ENCODE measurements at regions not wholly inside any gene's neighbourhood (a gene's known extent, or its start where the extent isn't known, plus 50 kb on each side); places are given as distances from the start of the nearest gene placed in this dataset.

- DNase-seq (ENCODE audit: insufficient read length, low spot score) = no peak
- FAIRE-seq = no peak
Observed at GRCh38 chr2:2392332-2392731, 61.3 kb upstream of the MYT1L start.

- FAIRE-seq = no peak
- DNase-seq (ENCODE audit: insufficient read length, low spot score) = no peak
Observed at GRCh38 chr2:2389215-2389614, 58.1 kb upstream of the MYT1L start.

Data from GM19239 (cell line).